Activated T-cell treated with anti-CD3 and anti-CD28 coated beads for 48 hours (primary cell): ENCODE measurements at regions not wholly inside any gene's neighbourhood (a gene's known extent, or its start where the extent isn't known, plus 50 kb on each side); places are given as distances from the start of the nearest gene placed in this dataset.
A peak's percentile ranks its signal among the peaks of the same experiment; 100 is the strongest.

Experiments used
- DNase-seq: peaks from one replicate; pipeline ENCODE4 v3.0.0-alpha.2; 2020; ENCODE audit warnings: low read depth

- DNase-seq = no peak
Observed at GRCh38 chr9:110143485-110143884, 64.5 kb downstream of the C9orf152 start.

DNA sequence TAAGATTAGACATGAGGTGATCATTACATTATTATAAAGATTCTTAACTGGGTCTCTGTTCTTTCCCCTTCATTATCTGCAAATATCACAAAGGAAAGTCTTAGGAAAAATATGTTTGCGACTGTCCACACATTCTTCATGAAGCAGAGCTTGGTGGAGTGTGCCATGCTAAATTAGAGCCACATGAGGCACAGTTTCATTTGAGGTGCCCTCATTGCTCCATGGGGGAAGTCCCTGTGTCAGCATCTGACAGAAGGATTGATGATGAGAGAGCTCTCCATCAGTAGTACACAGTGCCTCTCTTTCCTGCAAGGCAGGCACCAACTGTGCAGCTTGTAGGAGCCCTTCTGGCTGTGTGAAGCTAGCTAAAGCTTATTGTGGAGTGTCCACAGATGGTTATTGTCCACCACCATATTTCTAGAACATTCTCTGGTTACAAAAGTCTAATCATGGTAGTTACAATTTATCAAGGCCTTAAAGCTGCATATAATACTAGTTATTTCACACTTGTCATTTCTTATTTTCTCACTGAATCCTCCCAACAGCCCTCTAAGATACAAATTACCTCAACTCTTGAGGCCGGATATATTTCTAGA lies 63.9 kb downstream of the C9orf152 start:
- DNase-seq = no peak

- DNase-seq = no peak
Observed at GRCh38 chr9:110146373-110146772, 61.6 kb downstream of the C9orf152 start.

- peak; percentile 58 for DNase-seq
Observed at GRCh38 chr9:110148384-110148783, 59.6 kb downstream of the C9orf152 start.

GRCh38 chr9:110148891-110149290 lies 59.1 kb downstream of the C9orf152 start:
- no peak for DNase-seq
